GM12878 (cell line): ENCODE measurements at regions not wholly inside any gene's neighbourhood (a gene's known extent, or its start where the extent isn't known, plus 50 kb on each side); places are given as distances from the start of the nearest gene placed in this dataset.

ENCODE experiments used
- CTCF ChIP-seq, 3 experiments: IDR thresholded peaks in 2 of 3; conservative IDR thresholded peaks in 1 of 3; 2 replicates each; pipeline ENCODE4 v1.5.1; 2011; ENCODE audit warnings: low read depth in 3 of 3, low read length in 3 of 3, mild to moderate bottlenecking in 3 of 3, control low read depth in 2 of 3, moderate library complexity in 2 of 3, inconsistent platforms in 1 of 3, mixed read lengths in 1 of 3; ENCODE audit not compliant: control insufficient read depth in 2 of 3, insufficient read depth in 1 of 3; ENCODE audit errors: extremely low read depth in 1 of 3
- EGR1 ChIP-seq, 2 experiments: IDR thresholded peaks; 1 replicate in 1 of 2; 2 replicates in 1 of 2; pipeline ENCODE4 v1.6.1; 2011 to 2012; ENCODE audit warnings: low read depth in 2 of 2, low read length in 2 of 2, borderline replicate concordance in 1 of 2, mild to moderate bottlenecking in 1 of 2, moderate library complexity in 1 of 2
- ESRRA ChIP-seq: IDR thresholded peaks from 2 replicates; pipeline ENCODE4 v1.6.1; 2012; ENCODE audit warnings: mild to moderate bottlenecking, low read length, improper control_type of control experiment
- EZH2 ChIP-seq: IDR thresholded peaks from 2 replicates; pipeline ENCODE4 v1.6.1; 2012; ENCODE audit warnings: low read depth, mild to moderate bottlenecking, control low read depth, inconsistent platforms, low read length, borderline replicate concordance; ENCODE audit not compliant: control insufficient read depth
- FOS ChIP-seq: IDR thresholded peaks from 3 replicates; pipeline ENCODE4 v1.6.1; 2011; ENCODE audit warnings: borderline replicate concordance; ENCODE audit not compliant: insufficient read length; ENCODE audit errors: extremely low read depth
- JUND ChIP-seq: IDR thresholded peaks from 2 replicates; pipeline ENCODE4 v1.6.1; 2012; ENCODE audit warnings: low read depth, mild to moderate bottlenecking, low read length, improper control_type of control experiment, moderate library complexity
- MYC ChIP-seq: IDR thresholded peaks from 2 replicates; pipeline ENCODE4 v1.6.1; 2011; ENCODE audit warnings: mild to moderate bottlenecking, low read length, moderate library complexity, inconsistent platforms; ENCODE audit not compliant: insufficient read depth, insufficient replicate concordance, insufficient read length, severe bottlenecking
- NFIC ChIP-seq: IDR thresholded peaks from 2 replicates; pipeline ENCODE4 v1.6.1; 2012; ENCODE audit warnings: low read depth, mild to moderate bottlenecking, inconsistent platforms, low read length, moderate library complexity
- POLR2AphosphoS5 ChIP-seq: IDR thresholded peaks from 2 replicates; pipeline ENCODE4 v1.6.1; 2011; ENCODE audit warnings: mild to moderate bottlenecking, low read length, inconsistent platforms
- SIN3A ChIP-seq: IDR thresholded peaks from 2 replicates; pipeline ENCODE4 v1.6.1; 2012; ENCODE audit warnings: low read depth, low read length, improper control_type of control experiment
- STAT1 ChIP-seq: fragments of 450-650 bp; conservative IDR thresholded peaks from 2 replicates; pipeline ENCODE4 v1.6.1; 2014; ENCODE audit warnings: antibody characterized with exemption, mild to moderate bottlenecking
- TBL1XR1 ChIP-seq: IDR thresholded peaks from 2 replicates; pipeline ENCODE4 v1.6.1; 2012; ENCODE audit warnings: low read depth, low read length, improper control_type of control experiment

- TF ChIP-seq MYC = no peak
- TF ChIP-seq EZH2 = no peak
- TF ChIP-seq EGR1 (IDR thresholded peaks at IDR 0.05; ENCODE audit: borderline replicate concordance in 1 of 2, low read depth in 2 of 2, low read length in 2 of 2) = no peak
- no peak for TF ChIP-seq SIN3A
- no peak for TF ChIP-seq TBL1XR1
- TF ChIP-seq CTCF (IDR thresholded peaks at IDR 0.05 in 2 of 3, conservative IDR thresholded peaks at IDR 0.05 in 1 of 3; ENCODE audit: control insufficient read depth in 2 of 3, extremely low read depth in 1 of 3, insufficient read depth in 1 of 3, low read depth in 3 of 3, low read length in 3 of 3) = no peak
- no peak for TF ChIP-seq JUND
- TF ChIP-seq STAT1 = no peak
- no peak for TF ChIP-seq ESRRA
- TF ChIP-seq FOS = no peak
- TF ChIP-seq NFIC = no peak
- no peak for TF ChIP-seq POLR2AphosphoS5
These were observed 113.1 kb upstream of the REG3A start for GRCh38 chr2:79272616-79273015.
